ENCODE measurements at regions not wholly inside any gene's neighbourhood (a gene's known extent, or its start where the extent isn't known, plus 50 kb on each side); places are given as distances from the start of the nearest gene placed in this dataset.

DNA sequence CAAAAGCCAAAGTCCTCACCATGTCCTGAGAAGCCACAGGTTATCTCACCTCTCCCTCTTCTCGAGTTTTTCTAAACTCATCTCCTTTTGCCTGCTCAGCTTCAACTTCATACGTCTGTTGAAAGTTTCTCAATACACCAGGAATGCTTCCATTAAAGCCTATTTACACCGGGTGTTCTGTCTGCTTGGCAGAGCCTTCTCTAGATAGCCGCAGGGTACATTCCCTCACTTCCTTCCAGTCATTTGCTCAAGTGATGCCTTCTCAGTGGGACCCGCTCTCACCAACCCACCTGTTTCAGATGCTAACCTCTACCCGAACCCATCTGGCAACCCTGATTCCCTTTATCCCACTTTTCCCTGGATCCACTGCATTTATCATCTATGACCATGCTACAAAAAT is 257.0 kb upstream of the ADGRL2 start:
- no peak overlapping the region for H3K4me3 ChIP-seq (replicated peaks; ENCODE audit: low read depth, low read length)
- TF ChIP-seq, protein P1, sequence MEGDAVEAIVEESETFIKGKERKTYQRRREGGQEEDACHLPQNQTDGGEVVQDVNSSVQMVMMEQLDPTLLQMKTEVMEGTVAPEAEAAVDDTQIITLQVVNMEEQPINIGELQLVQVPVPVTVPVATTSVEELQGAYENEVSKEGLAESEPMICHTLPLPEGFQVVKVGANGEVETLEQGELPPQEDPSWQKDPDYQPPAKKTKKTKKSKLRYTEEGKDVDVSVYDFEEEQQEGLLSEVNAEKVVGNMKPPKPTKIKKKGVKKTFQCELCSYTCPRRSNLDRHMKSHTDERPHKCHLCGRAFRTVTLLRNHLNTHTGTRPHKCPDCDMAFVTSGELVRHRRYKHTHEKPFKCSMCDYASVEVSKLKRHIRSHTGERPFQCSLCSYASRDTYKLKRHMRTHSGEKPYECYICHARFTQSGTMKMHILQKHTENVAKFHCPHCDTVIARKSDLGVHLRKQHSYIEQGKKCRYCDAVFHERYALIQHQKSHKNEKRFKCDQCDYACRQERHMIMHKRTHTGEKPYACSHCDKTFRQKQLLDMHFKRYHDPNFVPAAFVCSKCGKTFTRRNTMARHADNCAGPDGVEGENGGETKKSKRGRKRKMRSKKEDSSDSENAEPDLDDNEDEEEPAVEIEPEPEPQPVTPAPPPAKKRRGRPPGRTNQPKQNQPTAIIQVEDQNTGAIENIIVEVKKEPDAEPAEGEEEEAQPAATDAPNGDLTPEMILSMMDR (IDR thresholded peaks at IDR 0.05; ENCODE audit: low read depth, low read length, missing control alignments) = no peak
- no peak for DNase-seq (ENCODE audit: extremely low read depth, low read depth)

DNA sequence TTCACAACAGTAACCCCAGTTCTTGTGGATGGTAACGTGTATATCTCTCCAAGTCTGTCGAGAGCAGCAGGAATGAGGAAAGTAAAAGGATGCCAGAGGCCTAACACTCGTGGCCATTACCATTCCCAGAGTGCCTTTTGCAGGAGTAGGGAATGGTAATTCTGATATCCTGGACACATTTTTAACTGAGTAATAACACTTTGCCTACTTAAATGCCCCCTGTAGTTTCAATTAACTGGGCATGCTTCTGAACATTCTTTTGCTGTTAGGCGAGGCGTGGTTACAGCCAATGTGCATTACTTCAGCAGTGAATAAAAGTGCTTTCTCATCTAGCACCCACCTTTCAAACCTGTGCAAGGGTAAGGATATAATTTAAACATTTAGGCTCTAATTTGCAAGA is 258.5 kb upstream of the ADGRL2 start:
- no peak for DNase-seq (ENCODE audit: extremely low read depth, low read depth)
- no peak overlapping the region for H3K4me3 ChIP-seq (replicated peaks; ENCODE audit: low read depth, low read length)
- TF ChIP-seq, protein P1 (IDR thresholded peaks at IDR 0.05; ENCODE audit: low read depth, low read length, missing control alignments) = no peak

DNA sequence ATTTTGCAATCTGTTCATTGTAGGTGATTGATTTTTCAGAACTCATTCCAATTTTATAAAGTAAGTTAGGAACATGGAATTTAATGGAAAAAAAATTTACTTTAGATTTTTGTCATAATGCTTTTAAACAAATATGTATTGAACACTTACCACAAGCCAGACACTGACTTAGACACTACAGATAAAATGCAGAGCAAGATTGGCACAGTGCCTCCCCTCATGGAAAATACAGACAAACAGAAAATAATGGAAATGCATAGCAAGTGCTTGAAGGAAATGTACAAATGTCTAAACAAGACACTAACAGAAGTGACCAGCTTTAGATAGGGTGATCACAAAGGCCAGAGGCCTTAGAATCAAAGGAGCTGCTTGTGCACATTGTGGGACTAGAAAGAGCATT is 260.5 kb upstream of the ADGRL2 start:
- no peak overlapping the region for H3K4me3 ChIP-seq (replicated peaks; ENCODE audit: low read depth, low read length)
- TF ChIP-seq, protein P1 (IDR thresholded peaks at IDR 0.05; ENCODE audit: low read depth, low read length, missing control alignments) = no peak
- DNase-seq (ENCODE audit: extremely low read depth, low read depth) = no peak

DNA sequence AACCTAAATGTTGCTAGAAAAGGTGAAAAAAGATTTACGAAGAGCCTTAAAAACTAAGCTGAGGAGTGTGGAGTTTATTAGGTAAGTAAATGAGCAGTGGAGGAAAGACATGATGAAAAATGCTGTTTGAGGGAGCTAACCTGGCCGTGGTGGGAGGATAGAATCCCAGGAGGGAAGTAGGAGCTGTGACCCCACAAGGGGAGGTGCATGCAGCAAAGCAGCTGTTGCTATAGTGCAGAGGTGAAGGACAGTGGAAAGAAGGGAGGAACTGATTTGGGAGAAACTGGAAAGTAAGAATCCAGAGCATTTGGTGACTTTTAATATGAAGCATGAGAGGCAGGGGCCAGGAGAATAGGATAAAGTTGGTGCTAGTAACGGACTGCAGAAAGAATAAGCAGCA is 271.7 kb upstream of the ADGRL2 start:
- DNase-seq (ENCODE audit: extremely low read depth, low read depth) = no peak
- TF ChIP-seq, protein P1 (IDR thresholded peaks at IDR 0.05; ENCODE audit: low read depth, low read length, missing control alignments) = no peak

DNA sequence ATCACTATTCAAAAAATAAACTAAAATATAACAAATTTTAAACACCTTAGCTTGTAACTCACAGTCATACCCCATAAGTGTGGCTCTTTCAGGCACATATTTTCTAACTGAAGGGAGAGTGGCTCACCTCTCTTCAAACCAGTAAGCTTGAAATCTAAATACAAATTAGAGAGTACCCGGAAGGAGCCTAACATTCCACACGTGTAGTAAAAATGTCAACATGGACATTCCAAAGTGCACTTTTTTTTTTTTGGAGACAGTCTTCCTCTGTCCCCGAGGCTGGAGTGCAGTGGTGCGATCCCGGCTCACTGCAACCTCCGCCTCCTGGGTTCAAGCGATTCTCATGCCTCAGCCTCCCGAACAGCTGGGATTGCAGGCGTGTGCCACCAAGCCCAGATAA is 275.6 kb upstream of the ADGRL2 start:
- H3K4me3 ChIP-seq (replicated peaks; ENCODE audit: low read depth, low read length) = no peak overlapping the region
- TF ChIP-seq, protein P1 (IDR thresholded peaks at IDR 0.05; ENCODE audit: low read depth, low read length, missing control alignments) = no peak
- no peak for DNase-seq (ENCODE audit: extremely low read depth, low read depth)

More for the DNA sequence above, 271.7 kb upstream of the ADGRL2 start:
- no peak overlapping the region for H3K4me3 ChIP-seq (replicated peaks; ENCODE audit: low read depth, low read length)

DNA sequence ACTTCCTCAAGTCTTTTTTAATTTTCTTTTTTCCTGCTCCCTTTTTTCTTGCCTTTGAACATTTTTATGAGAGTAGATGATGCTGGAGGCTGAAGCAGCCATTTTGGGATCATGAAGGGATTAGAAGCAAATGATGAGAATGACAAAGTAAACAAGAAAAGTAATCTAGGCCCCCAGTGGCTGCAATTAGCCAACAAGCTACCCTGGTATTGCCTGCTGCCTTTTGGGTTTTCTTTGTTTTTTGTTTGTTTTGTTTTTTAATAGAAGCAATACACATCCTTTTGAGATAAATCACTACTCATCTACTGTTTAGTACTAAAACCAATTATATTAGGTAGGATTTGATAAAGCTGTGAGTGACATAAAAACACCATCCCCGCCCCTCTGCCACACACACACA is 280.7 kb upstream of the ADGRL2 start:
- no peak for DNase-seq (ENCODE audit: extremely low read depth, low read depth)
- H3K4me3 ChIP-seq (replicated peaks; ENCODE audit: low read depth, low read length) = no peak overlapping the region
- TF ChIP-seq, protein P1 (IDR thresholded peaks at IDR 0.05; ENCODE audit: low read depth, low read length, missing control alignments) = no peak

DNA sequence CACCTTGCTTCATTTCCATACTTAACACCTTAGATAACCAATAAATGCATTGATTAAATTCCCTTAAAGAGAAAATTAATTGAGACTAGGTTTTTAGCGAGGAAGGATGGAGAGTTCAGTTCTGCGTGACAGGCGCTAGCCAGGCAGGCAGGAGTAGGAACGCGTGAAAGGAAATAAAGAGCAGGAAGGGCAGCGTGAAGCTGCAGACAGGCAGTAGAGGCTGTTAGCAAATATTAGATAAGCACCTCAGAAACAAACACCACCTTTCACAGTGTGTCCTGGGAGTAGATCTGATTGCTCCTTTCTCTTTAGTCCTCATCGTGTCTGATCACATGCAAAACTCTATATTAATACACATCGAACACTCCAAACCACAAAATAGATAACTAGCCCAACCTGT is 282.7 kb upstream of the ADGRL2 start:
- H3K4me3 ChIP-seq (replicated peaks; ENCODE audit: low read depth, low read length) = no peak overlapping the region
- TF ChIP-seq, protein P1 (IDR thresholded peaks at IDR 0.05; ENCODE audit: low read depth, low read length, missing control alignments) = no peak
- no peak for DNase-seq (ENCODE audit: extremely low read depth, low read depth)
